NCI-H748 treated with DMSO at 0.1 percent for 48 hours (cell line): ENCODE measurements at regions not wholly inside any gene's neighbourhood (a gene's known extent, or its start where the extent isn't known, plus 50 kb on each side); places are given as distances from the start of the nearest gene placed in this dataset.

Experiments
- DNase-seq: peaks from one replicate; lab custom pipeline; 2025; lab: John Stamatoyannopoulos, UW

GRCh38 chr6:1087154-1087843 is 224.6 kb upstream of the FOXQ1 start:
- DNase-seq, result no peak

- no peak for DNase-seq
Observed at GRCh38 chr6:1086446-1087153, 225.3 kb upstream of the FOXQ1 start.

- DNase-seq, result no peak
Observed at GRCh38 chr6:1082285-1082935, 229.5 kb upstream of the FOXQ1 start.

- DNase-seq, result no peak
Observed at GRCh38 chr6:1081551-1082284, 230.2 kb upstream of the FOXQ1 start.

GRCh38 chr6:1080453-1081337 is 231.2 kb upstream of the FOXQ1 start:
- DNase-seq, result no peak

- no peak for DNase-seq
Observed at GRCh38 chr6:1079525-1079924, 232.4 kb upstream of the FOXQ1 start.

GRCh38 chr6:1077478-1078416 is 234.2 kb upstream of the FOXQ1 start:
- no peak for DNase-seq

GRCh38 chr6:1076531-1077459 is 235.1 kb upstream of the FOXQ1 start:
- no peak for DNase-seq

- DNase-seq, result no peak
Observed at GRCh38 chr6:1075880-1076279, 236.0 kb upstream of the FOXQ1 start.

- no peak for DNase-seq
Observed at GRCh38 chr6:1075444-1075843, 236.5 kb upstream of the FOXQ1 start.

GRCh38 chr6:1070085-1070521 is 241.8 kb upstream of the FOXQ1 start:
- DNase-seq, result no peak

GRCh38 chr6:1068905-1069304 is 243.0 kb upstream of the FOXQ1 start:
- DNase-seq, result no peak

- DNase-seq, result no peak
Observed at GRCh38 chr6:1068068-1068467, 243.8 kb upstream of the FOXQ1 start.

- no peak for DNase-seq
Observed at GRCh38 chr6:1067346-1067745, 244.6 kb upstream of the FOXQ1 start.

GRCh38 chr6:1066449-1067090 is 245.3 kb upstream of the FOXQ1 start:
- DNase-seq, result no peak

- no peak for DNase-seq
Observed at GRCh38 chr6:1065986-1066385, 245.9 kb upstream of the FOXQ1 start.

- DNase-seq, result no peak
Observed at GRCh38 chr6:1063671-1064355, 248.1 kb upstream of the FOXQ1 start.
